Left lung (tissue), 4 donors: ENCODE measurements at regions not wholly inside any gene's neighbourhood (a gene's known extent, or its start where the extent isn't known, plus 50 kb on each side); places are given as distances from the start of the nearest gene placed in this dataset.
"Not testable (repeated sequence)": the region's sequence is repeated elsewhere in the genome, so short reads cannot be mapped to it uniquely, and the experiment has no call there.

Source experiments
- ATAC-seq: fragments of 200-7000 bp; cut with Tn5 transposase; one replicate; pipeline ENCODE4 v1.9.1; 2020; ENCODE audit warnings: moderate library complexity
- DNase-seq, 4 donors: peaks; one replicate each; pipeline ENCODE4 v3.0.0-alpha.2; 2013 to 2020
- H3K27ac ChIP-seq, 2 donors: fragments of 200-600 bp; sonication (generic) in 1 of 2; one replicate each; pipeline versions ENCODE4 v1.5.0 to v1.8.0; 2020 to 2021
- H3K27me3 ChIP-seq, 2 donors: fragments of 200-600 bp; sonication (generic) in 1 of 2; one replicate each; pipeline versions ENCODE4 v1.5.0 to v1.8.0; 2020 to 2021
- H3K36me3 ChIP-seq, 2 donors: fragments of 200-600 bp; sonication (generic) in 1 of 2; one replicate each; pipeline versions ENCODE4 v1.5.0 to v1.8.0; 2020 to 2021
- H3K4me1 ChIP-seq, 2 donors: fragments of 200-600 bp; one replicate each; pipeline ENCODE4 v1.8.0; 2021
- H3K4me3 ChIP-seq, 2 donors: fragments of 200-600 bp; sonication (generic) in 1 of 2; one replicate each; pipeline versions ENCODE4 v1.5.0 to v1.8.0; 2020 to 2021; ENCODE audit warnings: mild to moderate bottlenecking in 1 of 2
- H3K9me3 ChIP-seq, 2 donors: fragments of 200-600 bp; sonication (generic) in 1 of 2; one replicate each; pipeline versions ENCODE4 v1.5.0 to v1.8.0; 2020 to 2021
- intact Hi-C, 2 donors: fragments of 100-400 bp; cut with DNase I; formaldehyde crosslinking; loops; one replicate each; pipeline versions ENCODE4 v1.11.2 to v1.14.2; 2022
- TF ChIP-seq, protein P1 (sequence below), 2 donors: fragments of 200-600 bp; sonication (generic) in 1 of 2; IDR thresholded peaks; one replicate each; pipeline versions ENCODE4 v1.5.0 to v1.8.0; 2021; ENCODE audit warnings: antibody characterized with exemption in 2 of 2
- donor health status: DM: no; HTN: yes; CAD: no.
- donor health status: DM: no; HTN: no; CAD: no.

DNA sequence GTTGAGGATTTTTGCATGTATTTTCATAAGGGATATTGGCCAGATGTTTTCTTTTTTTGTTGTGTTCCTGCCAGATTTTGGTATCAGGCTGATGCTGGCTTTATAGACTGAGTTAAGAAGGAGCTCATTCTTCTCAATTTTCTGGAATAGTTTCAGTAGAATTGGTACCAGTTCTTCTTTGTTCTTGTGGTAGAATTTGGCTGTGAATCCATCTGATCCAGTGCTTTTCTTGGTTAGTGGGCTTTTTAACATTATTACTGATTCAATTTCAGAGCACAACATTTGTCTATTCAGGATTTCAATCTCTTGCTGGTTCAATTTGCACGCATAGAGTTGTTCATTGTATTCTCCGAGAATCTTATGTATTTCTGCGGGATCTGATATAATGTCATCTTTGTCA lies 136.5 kb upstream of the FOXG1 start:
- intact Hi-C loops, result no loop called here
- TF ChIP-seq, protein P1, sequence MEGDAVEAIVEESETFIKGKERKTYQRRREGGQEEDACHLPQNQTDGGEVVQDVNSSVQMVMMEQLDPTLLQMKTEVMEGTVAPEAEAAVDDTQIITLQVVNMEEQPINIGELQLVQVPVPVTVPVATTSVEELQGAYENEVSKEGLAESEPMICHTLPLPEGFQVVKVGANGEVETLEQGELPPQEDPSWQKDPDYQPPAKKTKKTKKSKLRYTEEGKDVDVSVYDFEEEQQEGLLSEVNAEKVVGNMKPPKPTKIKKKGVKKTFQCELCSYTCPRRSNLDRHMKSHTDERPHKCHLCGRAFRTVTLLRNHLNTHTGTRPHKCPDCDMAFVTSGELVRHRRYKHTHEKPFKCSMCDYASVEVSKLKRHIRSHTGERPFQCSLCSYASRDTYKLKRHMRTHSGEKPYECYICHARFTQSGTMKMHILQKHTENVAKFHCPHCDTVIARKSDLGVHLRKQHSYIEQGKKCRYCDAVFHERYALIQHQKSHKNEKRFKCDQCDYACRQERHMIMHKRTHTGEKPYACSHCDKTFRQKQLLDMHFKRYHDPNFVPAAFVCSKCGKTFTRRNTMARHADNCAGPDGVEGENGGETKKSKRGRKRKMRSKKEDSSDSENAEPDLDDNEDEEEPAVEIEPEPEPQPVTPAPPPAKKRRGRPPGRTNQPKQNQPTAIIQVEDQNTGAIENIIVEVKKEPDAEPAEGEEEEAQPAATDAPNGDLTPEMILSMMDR (IDR thresholded peaks at IDR 0.05), result no peak
- no peak for DNase-seq
- no peaks in the 10 kb centered on the region for H3K4me1 ChIP-seq
- no peaks in the 10 kb centered on the region for H3K36me3 ChIP-seq
- no peak overlapping the region for H3K4me3 ChIP-seq
- peaks cover 0 to 3% of the 10 kb centered on the region in 2 donors for H3K9me3 ChIP-seq
- no peak overlapping the region for H3K27ac ChIP-seq
- no peak for ATAC-seq
- H3K27me3 ChIP-seq, result no peaks in the 10 kb centered on the region

DNA sequence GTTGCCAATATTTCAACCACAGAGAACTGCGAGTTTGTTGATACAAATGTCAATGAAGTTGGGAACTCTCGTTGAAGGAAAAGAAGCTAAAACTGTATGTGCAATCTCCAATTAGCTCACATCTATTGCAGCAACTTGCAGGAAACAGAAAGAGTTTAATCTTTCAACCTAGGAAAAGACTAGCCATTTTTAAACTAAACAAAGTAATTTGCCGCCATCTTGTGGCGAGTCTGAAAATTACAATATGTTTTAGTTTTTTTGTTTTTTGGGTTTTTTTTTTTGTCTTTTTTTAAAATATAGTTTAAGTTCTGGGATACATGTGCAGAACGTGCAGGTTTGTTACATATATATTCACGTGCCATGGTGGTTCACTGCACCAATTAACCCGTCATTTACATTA lies 131.2 kb upstream of the FOXG1 start:
- TF ChIP-seq, protein P1 (IDR thresholded peaks at IDR 0.05), result peak in 1 of 2 donors; percentile 30
- Histone ChIP-seq H3K36me3 (no peaks in the 10 kb centered on the region), H3K9me3 (peaks cover 0 to 3% of the 10 kb centered on the region in 2 donors), H3K4me1 (no peaks in the 10 kb centered on the region), H3K27ac (no peak overlapping the region), H3K27me3 (no peaks in the 10 kb centered on the region), H3K4me3 (no peak overlapping the region)
- intact Hi-C loops, result no loop called here
- ATAC-seq, result peak; percentile 33
- peak in 2 of 4 donors; percentile 19 to 24 for DNase-seq

DNA sequence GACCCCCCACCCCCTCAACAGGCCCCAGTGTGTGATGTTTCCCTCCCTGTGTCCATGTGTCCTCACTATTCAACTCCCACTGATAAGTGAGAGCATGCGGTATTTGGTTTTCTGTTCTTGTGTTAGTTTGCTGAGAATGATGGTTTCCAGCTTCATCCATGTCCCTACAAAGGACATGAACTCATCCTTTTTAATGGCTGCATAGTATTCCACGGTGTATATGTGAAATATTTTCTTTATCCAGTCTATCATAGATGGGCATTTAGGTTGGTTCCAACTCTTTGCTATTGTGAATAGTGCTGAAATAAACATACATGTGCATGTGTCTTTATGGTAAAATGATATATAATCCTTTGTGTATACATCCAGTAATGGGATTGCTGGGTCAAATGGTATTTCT lies 130.8 kb upstream of the FOXG1 start:
- H3K9me3 ChIP-seq, H3K27ac ChIP-seq, H3K4me3 ChIP-seq, H3K36me3 ChIP-seq, ATAC-seq, H3K4me1 ChIP-seq, DNase-seq, intact Hi-C loops, H3K27me3 ChIP-seq: not testable (repeated sequence)

DNA sequence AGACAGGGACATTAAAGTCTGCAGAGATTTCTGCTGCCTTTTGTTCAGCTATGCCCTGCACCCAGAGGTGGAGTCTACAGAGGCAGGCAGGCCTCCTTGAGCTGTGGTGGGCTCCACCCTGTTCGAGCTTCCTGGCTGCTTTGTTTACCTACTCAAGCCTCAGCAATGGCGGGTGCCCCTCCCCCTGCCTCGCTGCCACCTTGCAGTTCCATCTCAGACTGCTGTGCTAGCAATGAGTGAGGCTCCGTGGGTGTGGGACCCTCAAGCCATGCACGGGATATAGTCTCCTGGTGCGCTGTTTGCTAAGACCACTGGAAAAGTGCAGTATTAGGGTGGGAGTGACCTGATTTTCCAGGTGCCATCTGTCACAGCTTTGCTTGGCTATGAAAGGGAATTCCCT lies 125.4 kb upstream of the FOXG1 start:
- H3K4me1 ChIP-seq, intact Hi-C loops, H3K27ac ChIP-seq, DNase-seq, H3K9me3 ChIP-seq, H3K4me3 ChIP-seq, ATAC-seq, H3K36me3 ChIP-seq, H3K27me3 ChIP-seq: not testable (repeated sequence)

DNA sequence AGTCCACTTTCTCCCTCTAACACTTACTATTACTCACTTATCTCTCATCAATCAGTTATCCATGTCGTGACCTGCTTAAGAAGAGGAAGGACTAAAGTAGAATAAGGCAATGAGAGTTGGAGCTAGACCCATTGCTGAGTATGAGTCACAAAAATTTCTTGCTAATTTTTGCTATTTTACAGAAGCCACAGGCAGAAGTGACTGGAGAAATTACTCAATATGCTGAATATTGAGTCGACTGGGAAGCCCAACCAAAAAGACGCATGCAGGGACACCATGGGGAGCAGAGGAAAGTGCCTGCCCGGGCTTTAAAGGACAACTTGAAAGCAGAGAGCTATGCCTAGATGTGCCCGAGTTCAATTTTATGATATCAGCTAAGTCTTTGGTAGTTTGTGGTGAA lies 115.4 kb upstream of the FOXG1 start:
- intact Hi-C loops, result no loop called here
- Histone ChIP-seq H3K27ac (no peak overlapping the region), H3K4me1 (no peaks in the 10 kb centered on the region), H3K36me3 (no peaks in the 10 kb centered on the region), H3K4me3 (no peak overlapping the region), H3K9me3 (no peaks in the 10 kb centered on the region), H3K27me3 (no peaks in the 10 kb centered on the region)
- DNase-seq, result no peak
- TF ChIP-seq, protein P1 (IDR thresholded peaks at IDR 0.05), result no peak
- ATAC-seq, result no peak

DNA sequence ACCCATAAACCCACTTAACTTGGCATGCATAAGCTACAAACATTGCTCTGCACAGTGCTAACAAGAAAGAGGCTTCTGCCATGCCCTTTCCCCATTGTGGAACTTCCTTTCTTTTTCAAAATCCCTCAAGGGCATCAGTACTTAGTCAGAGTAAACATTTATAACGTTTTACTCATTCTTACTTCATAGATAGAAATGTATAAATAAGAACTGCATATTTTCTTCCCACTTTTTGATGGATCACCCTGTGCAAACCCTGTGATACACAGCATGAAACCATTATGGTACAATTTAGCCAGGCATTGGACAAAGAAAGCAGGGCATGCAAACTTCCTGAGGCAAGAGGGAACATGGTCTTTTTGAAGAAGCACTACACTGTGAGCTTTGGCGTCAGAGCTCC lies 113.8 kb upstream of the FOXG1 start:
- Histone ChIP-seq H3K27me3 (no peaks in the 10 kb centered on the region), H3K27ac (no peak overlapping the region), H3K36me3 (no peaks in the 10 kb centered on the region), H3K4me3 (no peak overlapping the region), H3K9me3 (no peaks in the 10 kb centered on the region), H3K4me1 (no peaks in the 10 kb centered on the region)
- intact Hi-C loops, result no loop called here
- TF ChIP-seq, protein P1 (IDR thresholded peaks at IDR 0.05), result no peak
- DNase-seq, result no peak
- peak; percentile 21 for ATAC-seq
